ENCODE measurements at regions not wholly inside any gene's neighbourhood (a gene's known extent, or its start where the extent isn't known, plus 50 kb on each side); places are given as distances from the start of the nearest gene placed in this dataset.

DNA sequence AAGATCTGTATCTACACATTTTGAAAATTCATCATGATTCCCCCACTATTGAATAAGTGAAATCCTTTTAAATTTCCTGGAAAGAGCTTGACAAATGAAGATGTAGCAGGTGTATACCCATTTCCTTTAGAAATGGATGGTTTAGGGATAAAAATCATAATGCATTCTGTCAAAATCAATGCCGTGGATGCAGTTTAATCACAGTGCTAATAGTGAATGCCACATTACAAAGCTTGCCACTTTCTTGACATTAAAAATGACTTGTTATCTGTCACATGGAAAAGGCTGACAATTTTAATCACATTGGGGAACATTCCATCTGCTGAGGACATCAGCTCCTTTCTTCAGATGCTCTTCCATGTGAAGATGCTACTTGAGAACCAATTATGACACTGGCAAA lies 229.6 kb downstream of the GPAM start:
- no peak for TF ChIP-seq EZH2 (IDR thresholded peaks at IDR 0.05; ENCODE audit: low read depth)
- TF ChIP-seq, protein P1, sequence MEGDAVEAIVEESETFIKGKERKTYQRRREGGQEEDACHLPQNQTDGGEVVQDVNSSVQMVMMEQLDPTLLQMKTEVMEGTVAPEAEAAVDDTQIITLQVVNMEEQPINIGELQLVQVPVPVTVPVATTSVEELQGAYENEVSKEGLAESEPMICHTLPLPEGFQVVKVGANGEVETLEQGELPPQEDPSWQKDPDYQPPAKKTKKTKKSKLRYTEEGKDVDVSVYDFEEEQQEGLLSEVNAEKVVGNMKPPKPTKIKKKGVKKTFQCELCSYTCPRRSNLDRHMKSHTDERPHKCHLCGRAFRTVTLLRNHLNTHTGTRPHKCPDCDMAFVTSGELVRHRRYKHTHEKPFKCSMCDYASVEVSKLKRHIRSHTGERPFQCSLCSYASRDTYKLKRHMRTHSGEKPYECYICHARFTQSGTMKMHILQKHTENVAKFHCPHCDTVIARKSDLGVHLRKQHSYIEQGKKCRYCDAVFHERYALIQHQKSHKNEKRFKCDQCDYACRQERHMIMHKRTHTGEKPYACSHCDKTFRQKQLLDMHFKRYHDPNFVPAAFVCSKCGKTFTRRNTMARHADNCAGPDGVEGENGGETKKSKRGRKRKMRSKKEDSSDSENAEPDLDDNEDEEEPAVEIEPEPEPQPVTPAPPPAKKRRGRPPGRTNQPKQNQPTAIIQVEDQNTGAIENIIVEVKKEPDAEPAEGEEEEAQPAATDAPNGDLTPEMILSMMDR (conservative IDR thresholded peaks at IDR 0.05): no peak
